Mesenchymal stem cell (in vitro differentiated cells and primary cell): ENCODE measurements at regions not wholly inside any gene's neighbourhood (a gene's known extent, or its start where the extent isn't known, plus 50 kb on each side); places are given as distances from the start of the nearest gene placed in this dataset.
A peak's percentile ranks its signal among the peaks of the same experiment; 100 is the strongest.

Experiments
- DNase-seq: peaks from one replicate; pipeline ENCODE4 v3.0.0-alpha.2; 2013
- H2AFZ ChIP-seq: one replicate; pipeline ENCODE4 v1.6.1; 2013; ENCODE audit warnings: low read depth, mild to moderate bottlenecking, control low read depth, inconsistent platforms, low read length, moderate library complexity
- H2AK5ac ChIP-seq: 2 replicates; pipeline ENCODE4 v1.6.1; 2013; ENCODE audit warnings: low read length, moderate library complexity, mild to moderate bottlenecking, inconsistent platforms; ENCODE audit not compliant: severe bottlenecking
- H2BK120ac ChIP-seq: one replicate; pipeline ENCODE4 v1.6.1; 2013; ENCODE audit warnings: low read depth, mild to moderate bottlenecking, inconsistent platforms, low read length, moderate library complexity
- H2BK12ac ChIP-seq, 2 experiments: one replicate each; pipeline ENCODE4 v1.6.1; 2013; ENCODE audit warnings: inconsistent platforms in 2 of 2, low read length in 2 of 2, mild to moderate bottlenecking in 2 of 2, moderate library complexity in 2 of 2, control low read depth in 1 of 2
- H2BK15ac ChIP-seq: one replicate; pipeline ENCODE4 v1.6.1; 2013; ENCODE audit warnings: mild to moderate bottlenecking, low read depth, inconsistent platforms; ENCODE audit not compliant: poor library complexity, severe bottlenecking
- H2BK5ac ChIP-seq: 2 replicates; pipeline ENCODE4 v1.6.1; 2013; ENCODE audit warnings: low read depth, mild to moderate bottlenecking, low read length, control low read depth, inconsistent platforms; ENCODE audit not compliant: poor library complexity, severe bottlenecking
- H3K14ac ChIP-seq, 2 experiments: one replicate each; pipeline ENCODE4 v1.6.1; 2013; ENCODE audit warnings: inconsistent platforms in 2 of 2, low read length in 2 of 2, control low read depth in 1 of 2, mild to moderate bottlenecking in 1 of 2, moderate library complexity in 1 of 2
- H3K18ac ChIP-seq, 2 experiments: one replicate each; pipeline ENCODE4 v1.6.1; 2013; ENCODE audit warnings: inconsistent platforms in 2 of 2, low read length in 2 of 2, control low read depth in 1 of 2, low read depth in 1 of 2, mild to moderate bottlenecking in 1 of 2
- H3K23ac ChIP-seq, 2 experiments: one replicate each; pipeline ENCODE4 v1.6.1; 2013; ENCODE audit warnings: inconsistent platforms in 2 of 2, low read length in 2 of 2, mild to moderate bottlenecking in 2 of 2, moderate library complexity in 2 of 2, control low read depth in 1 of 2
- H3K27ac ChIP-seq: 2 replicates; pipeline ENCODE4 v1.5.1; 2013; ENCODE audit warnings: mild to moderate bottlenecking, moderate library complexity, low read length, control low read depth, inconsistent platforms; ENCODE audit not compliant: poor library complexity, severe bottlenecking
- H3K27me3 ChIP-seq, 2 experiments: 2 replicates each; pipeline versions ENCODE4 v1.6.1 to v1.7.0; 2013; ENCODE audit warnings: low read length in 2 of 2, mild to moderate bottlenecking in 2 of 2, moderate library complexity in 2 of 2, control low read depth in 1 of 2, inconsistent platforms in 1 of 2; ENCODE audit not compliant: control insufficient read depth in 1 of 2, insufficient read depth in 1 of 2
- H3K36me3 ChIP-seq, 2 experiments: 2 replicates each; pipeline versions ENCODE4 v1.6.1 to v1.7.0; 2013; ENCODE audit warnings: low read length in 2 of 2, control low read depth in 1 of 2, inconsistent platforms in 1 of 2, low read depth in 1 of 2, mild to moderate bottlenecking in 1 of 2; ENCODE audit not compliant: insufficient read depth in 2 of 2, control insufficient read depth in 1 of 2
- H3K4ac ChIP-seq, 2 experiments: one replicate each; pipeline ENCODE4 v1.6.1; 2013; ENCODE audit warnings: inconsistent platforms in 2 of 2, low read length in 2 of 2, mild to moderate bottlenecking in 2 of 2, moderate library complexity in 2 of 2, control low read depth in 1 of 2, low read depth in 1 of 2
- H3K4me1 ChIP-seq: 2 replicates; pipeline ENCODE4 v1.6.1; 2013; ENCODE audit warnings: low read depth, low read length, control low read depth; ENCODE audit not compliant: control insufficient read depth, insufficient read depth
- H3K4me2 ChIP-seq: 2 replicates; pipeline ENCODE4 v1.6.1; 2013; ENCODE audit warnings: low read length, mild to moderate bottlenecking, inconsistent platforms; ENCODE audit not compliant: poor library complexity, severe bottlenecking
- H3K4me3 ChIP-seq, 2 experiments: 2 replicates each; pipeline versions ENCODE4 v1.5.1 to v1.7.0; 2013; ENCODE audit warnings: low read length in 2 of 2, mild to moderate bottlenecking in 2 of 2, control low read depth in 1 of 2, low read depth in 1 of 2; ENCODE audit not compliant: insufficient read depth in 1 of 2
- H3K79me1 ChIP-seq: replicated peaks from 2 replicates; pipeline ENCODE4 v1.6.1; 2013; ENCODE audit warnings: mild to moderate bottlenecking, control low read depth, low read length, inconsistent platforms; ENCODE audit not compliant: poor library complexity, severe bottlenecking
- H3K9ac ChIP-seq: 2 replicates; pipeline ENCODE4 v1.7.0; 2013; ENCODE audit warnings: mild to moderate bottlenecking, low read length, moderate library complexity
- H3K9me3 ChIP-seq: 2 replicates; pipeline ENCODE4 v1.7.0; 2013; ENCODE audit warnings: mild to moderate bottlenecking, low read length; ENCODE audit not compliant: control insufficient read depth
- H4K8ac ChIP-seq: one replicate; pipeline ENCODE4 v1.6.1; 2013; ENCODE audit warnings: inconsistent platforms, mild to moderate bottlenecking, low read length, moderate library complexity
- H4K91ac ChIP-seq: one replicate; pipeline ENCODE4 v1.6.1; 2013; ENCODE audit warnings: mild to moderate bottlenecking, low read length, inconsistent platforms
- WGBS: methylation state at CpG from one replicate; pipeline ENCODE4 v1.1.7; 2013; ENCODE audit warnings: mixed read lengths; 5-methylcytosine and 5-hydroxymethylcytosine counted together

DNA sequence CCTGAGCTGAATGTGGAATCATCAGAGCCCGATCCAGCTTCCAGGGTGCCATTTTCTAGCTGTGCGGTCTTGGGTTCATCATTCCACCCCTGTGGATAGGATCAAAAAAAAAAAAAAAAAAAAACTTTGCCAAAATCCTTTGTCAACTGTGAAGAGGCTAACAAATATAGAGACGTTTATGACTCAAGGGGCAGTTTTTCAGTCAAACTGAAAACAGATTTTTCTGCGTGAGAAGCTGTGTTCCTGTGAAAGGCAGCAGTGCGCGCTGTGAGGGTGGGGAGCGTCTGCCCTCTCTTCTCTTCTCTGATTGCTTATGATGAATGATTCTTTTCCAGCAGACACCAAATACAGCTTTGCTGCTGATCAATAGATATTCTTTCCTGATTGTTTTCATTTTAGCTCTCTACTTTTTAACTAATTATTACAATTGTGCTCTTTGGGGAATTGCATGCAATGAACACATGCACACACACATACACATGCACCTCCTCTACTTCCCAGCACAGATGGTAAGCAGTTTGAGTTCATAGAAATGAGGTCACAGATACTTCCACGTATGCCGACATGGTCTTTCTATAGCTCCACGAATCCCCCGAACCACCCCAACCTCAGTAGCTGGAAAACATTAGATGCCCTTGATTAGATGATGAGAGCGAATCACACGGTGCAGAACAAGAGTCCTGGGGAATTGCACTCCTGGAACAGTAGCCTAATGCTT lies 175.4 kb downstream of the NRP2 start:
- H4K91ac ChIP-seq = no peak overlapping the region
- H3K4me1 ChIP-seq = no peaks in the 10 kb centered on the region
- H2BK12ac ChIP-seq = no peak overlapping the region
- H3K27me3 ChIP-seq = peaks cover 16 to 23% of the 10 kb centered on the region in 2 experiments
- H2AFZ ChIP-seq = no peak overlapping the region
- no peak overlapping the region for H3K18ac ChIP-seq
- no peak overlapping the region for H2BK15ac ChIP-seq
- H3K14ac ChIP-seq = no peak overlapping the region
- no peak overlapping the region for H2AK5ac ChIP-seq
- DNase-seq = no peak
- H2BK5ac ChIP-seq = no peak overlapping the region
- no peak overlapping the region for H2BK120ac ChIP-seq
- H4K8ac ChIP-seq = no peak overlapping the region
- WGBS = 89% methylated on average over 12 of the region's 13 CpGs
- H3K79me1 ChIP-seq = no peaks in the 10 kb centered on the region
- no peak overlapping the region for H3K9ac ChIP-seq
- no peak overlapping the region for H3K4me2 ChIP-seq
- H3K27ac ChIP-seq = no peak overlapping the region
- H3K36me3 ChIP-seq = no peaks in the 10 kb centered on the region
- no peak overlapping the region for H3K4ac ChIP-seq
- H3K4me3 ChIP-seq = peak overlapping the region in 1 of 2 experiments; percentile 57
- no peaks in the 10 kb centered on the region for H3K9me3 ChIP-seq
- H3K23ac ChIP-seq = no peak overlapping the region

DNA sequence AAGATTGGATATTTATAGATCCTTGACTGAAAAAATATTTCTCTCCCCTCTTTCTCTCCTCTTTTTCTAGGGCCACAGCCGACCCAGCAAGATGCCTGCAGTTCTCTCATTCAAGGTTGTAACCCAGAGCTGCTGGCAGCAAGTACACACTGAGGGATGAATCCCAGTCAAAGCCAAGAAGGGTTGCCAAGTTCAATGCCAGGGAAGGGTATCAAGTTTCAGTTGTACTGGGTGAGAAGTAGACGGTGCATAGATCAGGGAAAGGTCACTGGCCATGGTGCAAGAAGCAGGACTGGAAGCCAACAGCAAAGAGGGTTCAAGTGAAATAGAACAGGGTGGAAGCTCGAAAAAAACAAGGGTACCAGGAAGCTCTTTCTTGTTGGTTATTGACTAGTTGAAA lies 170.2 kb downstream of the NRP2 start:
- Histone ChIP-seq H2BK12ac (no peak overlapping the region), H3K36me3 (no peaks in the 10 kb centered on the region), H2BK120ac (no peak overlapping the region), H3K9me3 (no peaks in the 10 kb centered on the region), H3K14ac (no peak overlapping the region), H3K4me2 (no peak overlapping the region), H3K4me1 (no peaks in the 10 kb centered on the region), H2BK15ac (no peak overlapping the region), H2AK5ac (no peak overlapping the region), H3K27me3 (peaks cover 30 to 40% of the 10 kb centered on the region in 2 experiments), H3K27ac (no peak overlapping the region), H3K79me1 (no peaks in the 10 kb centered on the region), H3K4ac (no peak overlapping the region), H2AFZ (no peak overlapping the region), H3K23ac (no peak overlapping the region), H2BK5ac (no peak overlapping the region), H4K91ac (no peak overlapping the region), H3K4me3 (no peak overlapping the region), H3K9ac (no peak overlapping the region), H4K8ac (no peak overlapping the region), H3K18ac (no peak overlapping the region)
- no peak for DNase-seq
- 79% methylated on average over 3 of the region's 3 CpGs for WGBS

DNA sequence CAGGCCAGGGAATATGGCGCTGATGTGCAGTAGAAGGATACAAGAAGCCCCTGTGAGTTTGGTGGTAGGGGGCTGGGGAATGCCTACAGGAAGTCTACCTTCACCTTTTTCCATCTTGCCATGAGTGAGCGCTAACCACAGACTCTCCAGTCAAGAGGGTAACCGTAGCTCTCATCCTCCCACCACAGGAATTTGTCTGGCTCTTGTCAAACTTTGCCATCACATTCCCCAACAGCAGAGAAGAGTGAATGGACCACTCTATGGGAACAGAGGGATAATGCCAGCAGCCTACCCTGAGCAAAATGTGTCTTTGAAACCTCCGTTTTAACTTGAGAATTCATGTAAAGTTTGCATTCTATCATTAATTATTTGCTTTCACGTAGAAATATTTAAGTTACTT lies 168.3 kb downstream of the NRP2 start:
- Histone ChIP-seq H3K9ac (no peak overlapping the region), H3K36me3 (no peaks in the 10 kb centered on the region), H2BK12ac (no peak overlapping the region), H2BK5ac (no peak overlapping the region), H4K91ac (no peak overlapping the region), H3K27ac (no peak overlapping the region), H3K4me3 (no peak overlapping the region), H3K18ac (peak overlapping the region in 1 of 2 experiments; percentile 59), H4K8ac (peak overlapping the region; percentile 37), H2BK15ac (no peak overlapping the region), H2BK120ac (no peak overlapping the region), H3K23ac (no peak overlapping the region), H2AK5ac (no peak overlapping the region), H3K4me1 (no peaks in the 10 kb centered on the region), H2AFZ (no peak overlapping the region), H3K9me3 (no peaks in the 10 kb centered on the region), H3K27me3 (peaks cover 30 to 37% of the 10 kb centered on the region in 2 experiments), H3K4ac (no peak overlapping the region), H3K79me1 (no peaks in the 10 kb centered on the region), H3K4me2 (no peak overlapping the region), H3K14ac (no peak overlapping the region)
- 62% methylated on average over 3 of the region's 5 CpGs for WGBS
- peak; percentile 26 for DNase-seq

DNA sequence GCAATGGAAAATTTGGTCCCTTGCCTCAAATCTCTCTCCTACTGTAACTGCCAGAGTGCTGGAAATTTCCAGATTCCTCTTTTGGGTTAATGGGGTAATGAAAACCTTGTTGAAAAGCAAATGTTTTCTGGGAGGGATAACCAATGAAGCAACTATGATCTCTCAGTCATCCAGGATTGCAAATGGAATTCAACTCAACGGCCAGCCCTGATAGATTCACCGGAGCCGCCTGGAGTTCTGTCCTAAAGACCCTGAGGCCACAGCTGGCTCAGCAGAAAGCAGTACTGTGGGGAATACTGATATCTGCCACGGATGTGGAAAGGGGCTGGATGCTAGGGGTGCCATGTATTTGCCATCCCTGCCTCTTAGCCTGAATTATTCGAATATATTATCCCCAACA lies 167.8 kb downstream of the NRP2 start:
- no peak overlapping the region for H2AK5ac ChIP-seq
- H2BK15ac ChIP-seq = no peak overlapping the region
- 83% methylated on average over 4 of the region's 5 CpGs for whole genome bisulfite sequencing
- H3K14ac ChIP-seq = no peak overlapping the region
- peaks cover 30 to 37% of the 10 kb centered on the region in 2 experiments for H3K27me3 ChIP-seq
- H3K79me1 ChIP-seq = no peaks in the 10 kb centered on the region
- H2BK12ac ChIP-seq = no peak overlapping the region
- no peak for DNase-seq
- no peak overlapping the region for H2AFZ ChIP-seq
- H3K4me3 ChIP-seq = no peak overlapping the region
- no peaks in the 10 kb centered on the region for H3K9me3 ChIP-seq
- no peak overlapping the region for H3K4ac ChIP-seq
- no peak overlapping the region for H2BK5ac ChIP-seq
- H3K27ac ChIP-seq = no peak overlapping the region
- no peak overlapping the region for H4K8ac ChIP-seq
- H3K9ac ChIP-seq = no peak overlapping the region
- no peaks in the 10 kb centered on the region for H3K4me1 ChIP-seq
- H3K18ac ChIP-seq = peak overlapping the region in 1 of 2 experiments; percentile 59
- H3K23ac ChIP-seq = no peak overlapping the region
- no peaks in the 10 kb centered on the region for H3K36me3 ChIP-seq
- no peak overlapping the region for H3K4me2 ChIP-seq
- no peak overlapping the region for H2BK120ac ChIP-seq
- H4K91ac ChIP-seq = peak overlapping the region; percentile 72
